HEK293T (cell line): ENCODE measurements at regions not wholly inside any gene's neighbourhood (a gene's known extent, or its start where the extent isn't known, plus 50 kb on each side); places are given as distances from the start of the nearest gene placed in this dataset.

Experiments used
- CTCF ChIA-PET: fragments of 350-600 bp; formaldehyde crosslinking; extraction: SDS; loops from one replicate; lab custom pipeline; 2021; ENCODE audit warnings: antibody characterized with exemption, inconsistent platforms; lab: Yijun Ruan, JAX
- POLR2A ChIA-PET: fragments of 350-600 bp; formaldehyde crosslinking; extraction: SDS; loops from one replicate; lab custom pipeline; 2020; ENCODE audit warnings: antibody characterized with exemption, inconsistent platforms; lab: Yijun Ruan, JAX
- DNase-seq: peaks from one replicate; pipeline ENCODE4 v3.0.0; 2012; ENCODE audit warnings: mixed read lengths; ENCODE audit errors: extremely low spot score
- ARNT ChIP-seq: fragments of 450-650 bp; IDR thresholded peaks from 2 replicates; pipeline ENCODE4 v1.6.1; 2017; ENCODE audit warnings: mild to moderate bottlenecking
- BHLHE40 ChIP-seq: fragments of 450-650 bp; IDR thresholded peaks from 2 replicates; pipeline ENCODE4 v1.6.1; 2016; ENCODE audit warnings: mild to moderate bottlenecking, moderate library complexity, borderline replicate concordance
- CTBP1 ChIP-seq: fragments of 450-650 bp; IDR thresholded peaks from 2 replicates; pipeline ENCODE4 v1.6.1; 2016; ENCODE audit warnings: borderline replicate concordance
- ELF4 ChIP-seq: fragments of 450-650 bp; IDR thresholded peaks from 2 replicates; pipeline ENCODE4 v1.6.1; 2017; ENCODE audit warnings: antibody characterized with exemption
- FOXA1 ChIP-seq: fragments of 450-650 bp; IDR thresholded peaks from 2 replicates; pipeline ENCODE4 v1.6.1; 2016; ENCODE audit warnings: mild to moderate bottlenecking
- FOXK2 ChIP-seq: fragments of 450-650 bp; IDR thresholded peaks from 2 replicates; pipeline ENCODE4 v1.6.1; 2016; ENCODE audit warnings: mild to moderate bottlenecking
- FOXM1 ChIP-seq: fragments of 450-650 bp; IDR thresholded peaks from 2 replicates; pipeline ENCODE4 v1.6.1; 2017; ENCODE audit warnings: mild to moderate bottlenecking, borderline replicate concordance
- HDGF ChIP-seq: fragments of 450-650 bp; IDR thresholded peaks from 2 replicates; pipeline ENCODE4 v1.6.1; 2017; ENCODE audit warnings: antibody characterized with exemption, borderline replicate concordance
- L3MBTL2 ChIP-seq: fragments of 450-650 bp; conservative IDR thresholded peaks from 2 replicates; pipeline ENCODE4 v1.6.1; 2016; ENCODE audit warnings: mild to moderate bottlenecking
- LEF1 ChIP-seq: fragments of 450-650 bp; IDR thresholded peaks from 2 replicates; pipeline ENCODE4 v1.6.1; 2017; ENCODE audit warnings: mild to moderate bottlenecking, borderline replicate concordance
- NFRKB ChIP-seq: fragments of 450-650 bp; IDR thresholded peaks from 2 replicates; pipeline ENCODE4 v1.6.1; 2016; ENCODE audit warnings: mild to moderate bottlenecking, moderate library complexity
- PKNOX1 ChIP-seq: fragments of 450-650 bp; IDR thresholded peaks from 2 replicates; pipeline ENCODE4 v1.6.1; 2016
- SP1 ChIP-seq: fragments of 450-650 bp; IDR thresholded peaks from 2 replicates; pipeline ENCODE4 v1.6.1; 2017
- SUZ12 ChIP-seq: fragments of 450-650 bp; IDR thresholded peaks from 2 replicates; pipeline ENCODE4 v1.6.1; 2016; ENCODE audit warnings: mild to moderate bottlenecking
- TARDBP ChIP-seq: fragments of 450-650 bp; IDR thresholded peaks from 2 replicates; pipeline ENCODE4 v1.6.1; 2016
- ZNF384 ChIP-seq: fragments of 450-650 bp; IDR thresholded peaks from 2 replicates; pipeline ENCODE4 v1.6.1; 2016

- POLR2A ChIA-PET = no interaction called here
- DNase-seq = no peak
- CTCF ChIA-PET = no interaction called here
- no peak for TF ChIP-seq ARNT
- TF ChIP-seq HDGF = no peak
- no peak for TF ChIP-seq SP1
- TF ChIP-seq CTBP1 = no peak
- no peak for TF ChIP-seq ELF4
- TF ChIP-seq ZNF384 = no peak
- TF ChIP-seq FOXM1 = no peak
- TF ChIP-seq FOXA1 = no peak
- TF ChIP-seq LEF1 = no peak
- no peak for TF ChIP-seq TARDBP
- no peak for TF ChIP-seq SUZ12
- no peak for TF ChIP-seq NFRKB
- TF ChIP-seq BHLHE40 = no peak
- no peak for TF ChIP-seq L3MBTL2
- TF ChIP-seq PKNOX1 = no peak
- TF ChIP-seq FOXK2 = no peak
Observed at GRCh38 chr11:13126430-13126829, 117.3 kb downstream of the RASSF10 start.

- no peak for TF ChIP-seq ARNT
- TF ChIP-seq CTBP1 = no peak
- TF ChIP-seq ELF4 = no peak
- TF ChIP-seq SUZ12 = no peak
- TF ChIP-seq FOXA1 = no peak
- no peak for TF ChIP-seq HDGF
- no peak for TF ChIP-seq FOXK2
- no peak for TF ChIP-seq ZNF384
- TF ChIP-seq BHLHE40 = no peak
- no peak for TF ChIP-seq SP1
- no peak for TF ChIP-seq TARDBP
- no peak for TF ChIP-seq PKNOX1
- TF ChIP-seq LEF1 = no peak
- no peak for TF ChIP-seq L3MBTL2
- no peak for TF ChIP-seq NFRKB
- no peak for TF ChIP-seq FOXM1
- ChIA-PET CTCF (no interaction called here), POLR2A (no interaction called here)
Observed at GRCh38 chr11:13127161-13127560, 118.0 kb downstream of the RASSF10 start.

GRCh38 chr11:13128354-13128753 lies 119.2 kb downstream of the RASSF10 start:
- ChIA-PET CTCF (no interaction called here), POLR2A (no interaction called here)
- TF ChIP-seq SP1 = no peak
- TF ChIP-seq TARDBP = no peak
- TF ChIP-seq ZNF384 = no peak
- no peak for TF ChIP-seq FOXA1
- no peak for DNase-seq

More at GRCh38 chr11:13127161-13127560, 118.0 kb downstream of the RASSF10 start:
- DNase-seq = no peak

GRCh38 chr11:13134066-13134465 lies 125.0 kb downstream of the RASSF10 start:
- DNase-seq = no peak
- TF ChIP-seq FOXA1 (no peak), TARDBP (no peak), BHLHE40 (no peak), PKNOX1 (no peak), FOXM1 (no peak), ARNT (no peak), L3MBTL2 (no peak), SP1 (no peak), NFRKB (no peak), SUZ12 (no peak), FOXK2 (no peak)
- POLR2A ChIA-PET = no interaction called here
- CTCF ChIA-PET = no interaction called here

- ChIA-PET CTCF (no interaction called here), POLR2A (no interaction called here)
- TF ChIP-seq ARNT (no peak), FOXK2 (no peak), SP1 (no peak), CTBP1 (no peak), FOXA1 (no peak), LEF1 (no peak), ELF4 (no peak), PKNOX1 (no peak), TARDBP (no peak)
- no peak for DNase-seq
Observed at GRCh38 chr11:13134886-13135285, 125.8 kb downstream of the RASSF10 start.

GRCh38 chr11:13135385-13136271 lies 126.5 kb downstream of the RASSF10 start:
- no peak for DNase-seq
- ChIA-PET POLR2A (no interaction called here), CTCF (no interaction called here)
- no peak for TF ChIP-seq LEF1
- no peak for TF ChIP-seq FOXM1
- no peak for TF ChIP-seq ARNT
- TF ChIP-seq ELF4 = no peak
- TF ChIP-seq CTBP1 = no peak
- TF ChIP-seq BHLHE40 = no peak
- no peak for TF ChIP-seq SP1
- TF ChIP-seq TARDBP = no peak
- no peak for TF ChIP-seq SUZ12
- no peak for TF ChIP-seq NFRKB
- no peak for TF ChIP-seq FOXK2
